ENCODE measurements at regions not wholly inside any gene's neighbourhood (a gene's known extent, or its start where the extent isn't known, plus 50 kb on each side); places are given as distances from the start of the nearest gene placed in this dataset.
A peak's percentile ranks its signal among the peaks of the same experiment; 100 is the strongest.

DNA sequence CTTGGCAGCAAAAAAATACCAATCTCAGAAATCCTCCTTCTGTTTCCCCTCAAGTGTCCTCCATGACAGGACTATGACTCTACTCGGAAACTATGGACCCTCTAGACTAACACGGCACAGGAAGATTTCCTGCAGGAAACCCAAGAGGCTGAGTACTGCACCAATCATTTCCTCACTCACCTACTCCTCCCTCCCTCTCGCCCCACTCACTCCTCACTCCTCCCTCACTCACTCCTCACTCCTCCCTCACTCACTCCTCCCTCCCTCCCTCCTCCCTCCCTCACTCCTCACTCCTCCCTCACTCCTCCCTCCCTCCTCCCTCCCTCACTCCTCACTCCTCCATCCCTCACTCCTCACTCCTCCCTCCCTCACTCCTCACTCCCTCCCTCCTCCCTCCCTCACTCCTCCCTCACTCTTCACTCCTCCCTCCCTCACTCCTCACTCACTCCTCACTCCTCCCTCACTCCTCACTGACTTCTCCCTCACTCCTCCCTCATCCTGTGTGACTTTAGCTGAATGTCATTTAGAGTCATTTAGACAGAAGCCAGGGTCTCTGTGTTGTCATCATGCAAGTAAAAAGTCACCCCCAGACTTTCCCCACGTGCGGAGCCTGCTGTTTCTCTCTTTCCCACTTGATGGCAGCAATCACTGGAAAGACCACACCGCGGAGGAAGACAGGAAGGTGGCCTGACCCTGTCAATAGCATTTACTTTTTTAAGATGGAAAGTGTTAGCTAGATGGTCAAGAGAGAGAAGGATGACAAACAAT, 226.8 kb upstream of the PDE10A start:
- intact Hi-C loops (cut with DNase I), result no loop called here
- 8% methylated on average over 7 of the region's 7 CpGs for WGBS
- no peak for DNase-seq (ENCODE audit: low spot score)

DNA sequence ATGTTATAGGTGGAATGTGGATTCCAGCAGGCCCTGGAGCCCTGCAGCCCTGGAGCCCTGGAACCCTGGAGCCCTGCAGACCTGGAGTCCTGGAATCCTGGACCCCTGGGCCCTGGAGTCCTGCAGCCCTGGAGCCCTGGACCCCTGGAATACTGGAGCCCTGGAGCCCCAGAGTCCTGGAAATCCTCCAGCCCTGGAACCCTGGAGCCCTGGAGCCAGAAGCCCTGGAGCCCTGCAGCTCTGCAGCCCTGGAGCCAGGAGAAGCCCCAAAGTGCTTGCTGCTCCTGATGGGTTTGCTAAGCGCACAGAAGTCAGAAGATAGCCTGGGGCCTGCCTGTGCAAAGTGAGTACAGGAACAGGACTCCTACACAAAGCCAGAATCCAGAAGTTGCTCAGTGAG, 223.1 kb upstream of the PDE10A start:
- no peaks in the 10 kb centered on the region for H3K9me3 ChIP-seq
- H3K4me1 ChIP-seq (replicated peaks), result no peaks in the 10 kb centered on the region
- WGBS, result 100% methylated on average over 1 of the region's 1 CpG
- TF ChIP-seq POLR2AphosphoS5 (IDR thresholded peaks at IDR 0.05) (no peak), CTCF (IDR thresholded peaks at IDR 0.05) (no peak), POLR2A (IDR thresholded peaks at IDR 0.05) (no peak)
- H3K4me3 ChIP-seq, result no peak overlapping the region
- no peaks in the 10 kb centered on the region for H3K36me3 ChIP-seq
- DNase-seq (ENCODE audit: low spot score), result no peak
- intact Hi-C loops (cut with DNase I), result no loop called here
- H3K27me3 ChIP-seq (replicated peaks; ENCODE audit: insufficient read depth), result no peaks in the 10 kb centered on the region
- H3K27ac ChIP-seq, result no peak overlapping the region

More for the DNA sequence above, 226.8 kb upstream of the PDE10A start:
- Histone ChIP-seq H3K9me3 (no peaks in the 10 kb centered on the region), H3K4me3 (no peak overlapping the region), H3K27ac (no peak overlapping the region), H3K27me3 (replicated peaks; ENCODE audit: insufficient read depth) (no peaks in the 10 kb centered on the region), H3K4me1 (replicated peaks) (no peaks in the 10 kb centered on the region), H3K36me3 (no peaks in the 10 kb centered on the region)
- TF ChIP-seq CTCF (IDR thresholded peaks at IDR 0.05) (peak in 1 of 4 experiments; percentile 56), POLR2AphosphoS5 (IDR thresholded peaks at IDR 0.05) (no peak), POLR2A (IDR thresholded peaks at IDR 0.05) (no peak)

GRCh38 chr6:165884813-165885765, 222.0 kb upstream of the PDE10A start:
- 36% methylated on average over 32 of the region's 32 CpGs for WGBS
- TF ChIP-seq POLR2A (IDR thresholded peaks at IDR 0.05) (no peak), CTCF (IDR thresholded peaks at IDR 0.05) (peak; percentile 65 to 90 (median 73)), POLR2AphosphoS5 (IDR thresholded peaks at IDR 0.05) (no peak)
- H3K36me3 ChIP-seq, result no peaks in the 10 kb centered on the region
- H3K9me3 ChIP-seq, result no peaks in the 10 kb centered on the region
- no peak overlapping the region for H3K4me3 ChIP-seq
- H3K27ac ChIP-seq, result no peak overlapping the region
- H3K27me3 ChIP-seq (replicated peaks; ENCODE audit: insufficient read depth), result no peaks in the 10 kb centered on the region
- no peaks in the 10 kb centered on the region for H3K4me1 ChIP-seq (replicated peaks)
- intact Hi-C loops (cut with DNase I), result loop anchor here (2.0 to 5.0 kb wide), 2 partner anchors 222 to 517 kb away; no protein-coding TSS in a partner anchor
- DNase-seq (ENCODE audit: low spot score), result peak; percentile 33

GRCh38 chr6:165883851-165884640, 221.0 kb upstream of the PDE10A start:
- 74% methylated on average over 16 of the region's 16 CpGs for WGBS
- H3K4me3 ChIP-seq, result no peak overlapping the region
- intact Hi-C loops (cut with DNase I), result loop anchor here (2.0 to 5.0 kb wide), 2 partner anchors 223 to 518 kb away; no protein-coding TSS in a partner anchor
- H3K27me3 ChIP-seq (replicated peaks; ENCODE audit: insufficient read depth), result peaks cover 4% of the 10 kb centered on the region
- H3K4me1 ChIP-seq (replicated peaks), result no peaks in the 10 kb centered on the region
- DNase-seq (ENCODE audit: low spot score), result no peak
- no peaks in the 10 kb centered on the region for H3K9me3 ChIP-seq
- H3K36me3 ChIP-seq, result no peaks in the 10 kb centered on the region
- H3K27ac ChIP-seq, result no peak overlapping the region
- TF ChIP-seq POLR2AphosphoS5 (IDR thresholded peaks at IDR 0.05) (no peak), POLR2A (IDR thresholded peaks at IDR 0.05) (no peak), CTCF (IDR thresholded peaks at IDR 0.05) (no peak)

Data from prostate gland (tissue), 2 donors.